ENCODE measurements at regions not wholly inside any gene's neighbourhood (a gene's known extent, or its start where the extent isn't known, plus 50 kb on each side); places are given as distances from the start of the nearest gene placed in this dataset.

DNA sequence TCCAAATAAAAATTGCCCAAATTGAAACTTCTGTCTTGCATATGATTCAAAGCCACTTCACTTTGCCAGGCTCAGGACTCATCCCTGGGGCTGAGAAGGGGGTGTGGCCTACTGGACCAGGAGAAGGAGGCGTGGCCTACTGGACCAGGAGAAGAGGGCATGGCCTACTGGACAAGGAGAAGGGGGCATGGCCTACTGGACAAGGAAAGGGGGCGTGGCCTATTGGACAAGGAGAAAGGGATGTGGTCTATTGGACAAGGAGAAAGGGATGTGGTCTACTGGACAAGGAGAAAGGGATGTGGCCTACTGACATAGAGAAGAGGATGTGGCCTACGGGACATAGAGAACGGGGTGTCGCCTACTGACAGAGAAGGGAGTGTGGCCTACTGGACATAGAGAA lies 405.3 kb downstream of the RRAGC start:
- H3K9ac ChIP-seq (ENCODE audit: low read length), result no peak overlapping the region
- no peaks in the 10 kb centered on the region for H3K36me3 ChIP-seq (ENCODE audit: insufficient read depth, low read length)
- H3K27me3 ChIP-seq (ENCODE audit: insufficient read depth, low read depth, low read length), result no peaks in the 10 kb centered on the region
- H2AFZ ChIP-seq (ENCODE audit: low read depth, low read length), result no peak overlapping the region
- no peaks in the 10 kb centered on the region for H3K9me3 ChIP-seq (ENCODE audit: low read length)
- H3K27ac ChIP-seq (ENCODE audit: low read length), result no peak overlapping the region
- H3K9me2 ChIP-seq (ENCODE audit: insufficient read depth, low read length), result no peaks in the 10 kb centered on the region
- TF ChIP-seq REST (IDR thresholded peaks at IDR 0.05; ENCODE audit: borderline replicate concordance) (no peak), EP300 (conservative IDR thresholded peaks at IDR 0.05; ENCODE audit: poor library complexity, severe bottlenecking) (no peak), EZH2 (IDR thresholded peaks at IDR 0.05; ENCODE audit: borderline replicate concordance, insufficient read depth, low read length, poor library complexity, severe bottlenecking) (no peak)
- H3K79me2 ChIP-seq (replicated peaks; ENCODE audit: insufficient read depth, low read length), result no peaks in the 10 kb centered on the region
- H3F3A ChIP-seq (ENCODE audit: insufficient read depth, low read length, poor library complexity, severe bottlenecking), result no peaks in the 10 kb centered on the region
- H4K20me1 ChIP-seq (ENCODE audit: insufficient read depth), result no peaks in the 10 kb centered on the region
- no peak overlapping the region for H3K4me3 ChIP-seq (ENCODE audit: low read length)
- no peak overlapping the region for H3K4me2 ChIP-seq (ENCODE audit: low read length)

DNA sequence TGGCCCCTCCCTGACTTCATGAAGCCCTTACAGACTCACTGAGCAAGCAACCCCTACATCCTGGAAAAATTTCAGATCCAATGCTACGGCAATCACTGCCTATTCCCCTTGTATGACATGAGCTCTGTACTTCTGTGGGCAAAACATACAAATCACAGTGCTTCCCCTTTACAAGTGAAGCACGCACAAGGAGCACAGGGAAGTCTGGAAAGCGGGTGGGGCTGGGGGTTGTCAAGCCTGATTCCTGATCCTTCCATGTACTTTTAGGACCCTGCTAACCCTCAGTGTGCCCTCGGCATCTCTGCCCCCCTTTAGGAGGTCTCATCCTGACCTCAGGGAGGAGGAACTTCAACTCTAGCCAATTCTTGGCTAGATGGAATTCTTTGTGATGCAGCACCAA lies 405.7 kb upstream of the POU3F1 start:
- H3F3A ChIP-seq (ENCODE audit: insufficient read depth, low read length, poor library complexity, severe bottlenecking), result no peaks in the 10 kb centered on the region
- H3K9me3 ChIP-seq (ENCODE audit: low read length), result no peaks in the 10 kb centered on the region
- no peaks in the 10 kb centered on the region for H3K9me2 ChIP-seq (ENCODE audit: insufficient read depth, low read length)
- H3K27ac ChIP-seq (ENCODE audit: low read length), result no peak overlapping the region
- H2AFZ ChIP-seq (ENCODE audit: low read depth, low read length), result no peak overlapping the region
- TF ChIP-seq, protein P1, sequence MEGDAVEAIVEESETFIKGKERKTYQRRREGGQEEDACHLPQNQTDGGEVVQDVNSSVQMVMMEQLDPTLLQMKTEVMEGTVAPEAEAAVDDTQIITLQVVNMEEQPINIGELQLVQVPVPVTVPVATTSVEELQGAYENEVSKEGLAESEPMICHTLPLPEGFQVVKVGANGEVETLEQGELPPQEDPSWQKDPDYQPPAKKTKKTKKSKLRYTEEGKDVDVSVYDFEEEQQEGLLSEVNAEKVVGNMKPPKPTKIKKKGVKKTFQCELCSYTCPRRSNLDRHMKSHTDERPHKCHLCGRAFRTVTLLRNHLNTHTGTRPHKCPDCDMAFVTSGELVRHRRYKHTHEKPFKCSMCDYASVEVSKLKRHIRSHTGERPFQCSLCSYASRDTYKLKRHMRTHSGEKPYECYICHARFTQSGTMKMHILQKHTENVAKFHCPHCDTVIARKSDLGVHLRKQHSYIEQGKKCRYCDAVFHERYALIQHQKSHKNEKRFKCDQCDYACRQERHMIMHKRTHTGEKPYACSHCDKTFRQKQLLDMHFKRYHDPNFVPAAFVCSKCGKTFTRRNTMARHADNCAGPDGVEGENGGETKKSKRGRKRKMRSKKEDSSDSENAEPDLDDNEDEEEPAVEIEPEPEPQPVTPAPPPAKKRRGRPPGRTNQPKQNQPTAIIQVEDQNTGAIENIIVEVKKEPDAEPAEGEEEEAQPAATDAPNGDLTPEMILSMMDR (IDR thresholded peaks at IDR 0.05; ENCODE audit: poor library complexity, severe bottlenecking), result no peak
- TF ChIP-seq RAD21 (conservative IDR thresholded peaks at IDR 0.05) (no peak), REST (IDR thresholded peaks at IDR 0.05; ENCODE audit: borderline replicate concordance) (no peak), TAF1 (IDR thresholded peaks at IDR 0.05; ENCODE audit: low read depth) (no peak), EZH2 (IDR thresholded peaks at IDR 0.05; ENCODE audit: borderline replicate concordance, insufficient read depth, low read length, poor library complexity, severe bottlenecking) (no peak), POLR2AphosphoS5 (IDR thresholded peaks at IDR 0.05) (no peak), MXI1 (conservative IDR thresholded peaks at IDR 0.05; ENCODE audit: poor library complexity, severe bottlenecking) (no peak), SMC3 (conservative IDR thresholded peaks at IDR 0.05; ENCODE audit: poor library complexity) (no peak), EP300 (conservative IDR thresholded peaks at IDR 0.05; ENCODE audit: poor library complexity, severe bottlenecking) (no peak)
- H3K4me2 ChIP-seq (ENCODE audit: low read length), result no peak overlapping the region
- H4K20me1 ChIP-seq (ENCODE audit: insufficient read depth), result no peaks in the 10 kb centered on the region
- H3K9ac ChIP-seq (ENCODE audit: low read length), result no peak overlapping the region
- H3K27me3 ChIP-seq (ENCODE audit: insufficient read depth, low read depth, low read length), result no peaks in the 10 kb centered on the region
- H3K4me3 ChIP-seq (ENCODE audit: low read length), result no peak overlapping the region
- H3K36me3 ChIP-seq (ENCODE audit: insufficient read depth, low read length), result no peaks in the 10 kb centered on the region
- no peaks in the 10 kb centered on the region for H3K79me2 ChIP-seq (replicated peaks; ENCODE audit: insufficient read depth, low read length)

Measured in neural cell (in vitro differentiated cells).